CD4-positive, CD25-positive, alpha-beta regulatory T cell (primary cell): ENCODE measurements at regions not wholly inside any gene's neighbourhood (a gene's known extent, or its start where the extent isn't known, plus 50 kb on each side); places are given as distances from the start of the nearest gene placed in this dataset.

Source experiments
- ATAC-seq, 2 donors: fragments of 150-1000 bp; cut with Tn5 transposase; one replicate each; pipeline ENCODE4 v1.10.0; 2021; ENCODE audit warnings: low read depth in 2 of 2, moderate number of reproducible peaks in 2 of 2, moderate library complexity in 1 of 2
- DNase-seq, 3 donors: peaks; one replicate each; pipeline versions ENCODE4 v3.0.0 to v3.0.0-alpha.2; 2012 to 2022; ENCODE audit warnings: mixed read lengths in 1 of 3
- H3K27ac ChIP-seq: one replicate; pipeline ENCODE4 v1.7.0; 2013; ENCODE audit warnings: mild to moderate bottlenecking, low read length; ENCODE audit not compliant: insufficient read depth, poor library complexity, severe bottlenecking
- H3K27me3 ChIP-seq: one replicate; pipeline ENCODE4 v1.7.0; 2013; ENCODE audit warnings: low read length; ENCODE audit not compliant: control insufficient read depth, insufficient read depth
- H3K36me3 ChIP-seq: one replicate; pipeline ENCODE4 v1.7.0; 2013; ENCODE audit warnings: mild to moderate bottlenecking, low read length, moderate library complexity; ENCODE audit not compliant: control insufficient read depth, insufficient read depth
- H3K4me1 ChIP-seq: 2 replicates; pipeline ENCODE4 v1.7.0; 2013; ENCODE audit warnings: mild to moderate bottlenecking, low read length; ENCODE audit not compliant: insufficient read depth, control insufficient read depth, poor library complexity, severe bottlenecking
- H3K4me3 ChIP-seq: one replicate; pipeline ENCODE4 v1.7.0; 2013; ENCODE audit warnings: low read depth, mild to moderate bottlenecking, low read length, moderate library complexity
- H3K9me3 ChIP-seq, 2 experiments: 1 replicate in 1 of 2; 2 replicates in 1 of 2; pipeline ENCODE4 v1.7.0; 2013; ENCODE audit warnings: low read length in 2 of 2, mild to moderate bottlenecking in 1 of 2, moderate library complexity in 1 of 2; ENCODE audit not compliant: control insufficient read depth in 2 of 2
- H3K27ac Mint-ChIP-seq, 3 donors: one replicate each; pipeline ENCODE4 v1.8.0; 2020 to 2022; ENCODE audit warnings: mild to moderate bottlenecking in 3 of 3, mixed read lengths in 3 of 3, moderate library complexity in 2 of 3
- H3K27me3 Mint-ChIP-seq: one replicate; pipeline ENCODE4 v1.8.0; 2022; ENCODE audit warnings: mild to moderate bottlenecking, mixed read lengths
- H3K36me3 Mint-ChIP-seq: one replicate; pipeline ENCODE4 v1.8.0; 2020; ENCODE audit warnings: mixed read lengths
- H3K4me1 Mint-ChIP-seq, 4 donors: one replicate each; pipeline ENCODE4 v1.8.0; 2020 to 2022; ENCODE audit warnings: mixed read lengths in 4 of 4, mild to moderate bottlenecking in 1 of 4
- H3K4me3 Mint-ChIP-seq, 4 donors: one replicate each; pipeline ENCODE4 v1.8.0; 2020 to 2022; ENCODE audit warnings: mild to moderate bottlenecking in 4 of 4, mixed read lengths in 4 of 4, moderate library complexity in 3 of 4
- H3K9me3 Mint-ChIP-seq, 7 donors: one replicate each; pipeline ENCODE4 v1.8.0; 2020 to 2022; ENCODE audit warnings: mixed read lengths in 7 of 7, mild to moderate bottlenecking in 3 of 7, moderate library complexity in 2 of 7

DNA sequence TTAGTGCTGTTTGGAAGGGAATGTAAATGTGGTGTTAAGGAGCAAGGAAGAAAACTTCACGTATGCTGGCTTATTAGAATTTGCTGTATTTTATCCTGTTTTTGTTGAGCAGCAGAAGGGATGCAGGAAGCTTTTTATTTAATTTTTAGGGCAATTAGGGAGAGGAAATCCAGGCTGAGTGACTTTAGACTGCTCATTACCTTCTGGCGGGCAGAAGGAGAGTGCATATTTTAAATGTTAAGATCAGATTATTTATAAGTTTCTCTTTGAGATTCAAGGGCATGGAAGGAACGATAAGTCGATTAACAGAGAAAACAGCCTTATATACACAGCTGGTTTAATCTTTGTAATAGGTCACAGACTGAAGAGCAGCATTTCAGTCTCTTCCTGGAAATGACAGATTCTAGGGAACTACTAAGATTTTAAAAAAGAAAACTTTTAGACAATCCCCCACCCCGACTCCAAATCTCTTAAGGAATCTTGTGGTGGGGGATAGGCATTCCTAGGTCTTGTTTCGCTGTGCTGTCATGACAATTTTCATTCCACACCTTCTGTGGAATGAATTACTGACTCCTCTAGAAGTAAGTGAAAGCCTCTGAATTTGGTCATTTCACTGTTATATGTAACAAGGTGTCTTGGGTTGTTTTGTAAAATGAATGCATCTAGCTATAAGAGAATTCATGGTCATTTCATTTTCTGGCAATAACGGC lies 402.5 kb downstream of the RAPGEF2 start:
- no peaks in the 10 kb centered on the region for H3K27me3 ChIP-seq
- H3K4me3 ChIP-seq, result no peak overlapping the region
- no peak for DNase-seq
- H3K4me1 ChIP-seq, result no peaks in the 10 kb centered on the region
- peaks cover 8% of the 10 kb centered on the region for H3K27me3 Mint-ChIP-seq
- H3K27ac ChIP-seq, result no peak overlapping the region
- H3K9me3 ChIP-seq, result no peaks in the 10 kb centered on the region
- no peaks in the 10 kb centered on the region for H3K4me1 Mint-ChIP-seq
- H3K36me3 ChIP-seq, result no peaks in the 10 kb centered on the region
- H3K36me3 Mint-ChIP-seq, result no peaks in the 10 kb centered on the region
- ATAC-seq, result no peak
- no peak overlapping the region for H3K27ac Mint-ChIP-seq
- H3K4me3 Mint-ChIP-seq, result no peak overlapping the region
- H3K9me3 Mint-ChIP-seq, result peaks cover 0 to 2% (median 0%) of the 10 kb centered on the region in 7 donors

DNA sequence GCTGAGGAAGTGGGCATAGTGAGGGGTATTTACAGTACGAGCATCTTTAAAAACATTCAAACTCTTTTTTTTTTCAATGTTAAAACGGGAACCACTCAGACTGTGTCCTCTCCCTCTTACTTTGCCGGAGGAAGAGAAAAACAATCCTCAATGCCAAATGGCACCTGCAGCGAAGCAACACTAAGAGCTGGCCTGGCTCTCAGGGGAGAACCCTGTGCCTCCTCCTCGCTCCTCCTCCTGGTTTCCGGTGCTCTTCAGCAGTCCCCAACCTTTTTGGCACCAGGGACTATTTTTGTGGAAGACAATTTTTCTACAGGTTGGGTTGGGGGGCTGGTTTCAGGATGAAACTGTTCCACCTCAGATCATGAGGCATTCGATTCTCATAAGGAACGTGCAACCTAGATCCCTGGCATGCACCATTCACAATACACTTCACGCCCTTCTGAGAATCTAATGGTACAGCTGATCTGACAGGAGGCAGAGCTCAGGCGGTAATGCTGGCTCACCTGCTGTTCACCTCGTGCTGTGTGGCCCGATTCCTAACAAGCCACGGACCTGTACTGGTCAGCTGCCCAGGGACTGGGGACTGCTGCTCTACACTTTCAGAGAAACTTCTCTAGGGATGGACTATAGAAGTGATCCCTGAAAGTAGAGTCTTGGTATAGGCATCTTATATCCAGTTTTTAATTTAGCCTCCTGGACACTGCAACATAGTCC lies 404.1 kb downstream of the RAPGEF2 start:
- ATAC-seq, result no peak
- Mint-ChIP-seq H3K9me3 (peaks cover 0 to 2% (median 0%) of the 10 kb centered on the region in 7 donors), H3K36me3 (no peaks in the 10 kb centered on the region)

DNA sequence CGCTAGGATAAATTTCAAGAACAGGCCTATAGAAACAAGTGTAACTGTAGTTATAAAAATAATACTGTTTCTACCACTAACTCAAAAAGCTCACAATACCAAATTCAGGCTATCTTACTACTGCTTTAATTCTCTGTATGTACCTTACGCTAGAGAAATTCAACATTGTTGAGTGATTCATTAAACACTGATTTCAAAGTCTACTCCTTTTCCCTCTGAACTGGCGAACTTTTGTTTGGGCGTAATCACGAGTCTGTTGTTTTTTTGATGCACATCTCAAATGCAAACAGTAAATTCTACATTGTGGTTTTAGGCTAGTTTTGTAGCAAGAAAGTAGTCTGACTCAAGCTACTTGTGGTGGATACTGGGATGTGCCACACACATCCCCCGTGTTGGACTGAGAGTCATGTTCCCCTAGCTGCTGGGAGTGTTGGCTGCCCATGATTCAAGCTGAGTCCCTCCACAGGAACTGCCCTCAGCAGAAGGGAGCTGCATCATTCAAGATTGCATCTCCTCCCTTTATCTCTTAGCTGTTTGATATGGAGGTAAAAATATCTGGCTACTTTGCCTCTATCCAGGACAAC lies 406.1 kb downstream of the RAPGEF2 start:
- Histone ChIP-seq H3K4me3 (no peak overlapping the region), H3K4me1 (no peaks in the 10 kb centered on the region), H3K27me3 (no peaks in the 10 kb centered on the region), H3K36me3 (no peaks in the 10 kb centered on the region), H3K9me3 (no peaks in the 10 kb centered on the region), H3K27ac (no peak overlapping the region)
- ATAC-seq, result no peak
- Mint-ChIP-seq H3K36me3 (no peaks in the 10 kb centered on the region), H3K27me3 (peaks cover 8% of the 10 kb centered on the region), H3K4me1 (no peaks in the 10 kb centered on the region), H3K27ac (no peak overlapping the region), H3K4me3 (no peak overlapping the region), H3K9me3 (peaks cover 0 to 4% (median 1%) of the 10 kb centered on the region in 7 donors)
- DNase-seq, result no peak

More for the DNA sequence above, 404.1 kb downstream of the RAPGEF2 start:
- DNase-seq, result no peak
- no peaks in the 10 kb centered on the region for H3K27me3 ChIP-seq
- no peaks in the 10 kb centered on the region for H3K9me3 ChIP-seq
- H3K4me1 Mint-ChIP-seq, result no peaks in the 10 kb centered on the region
- no peaks in the 10 kb centered on the region for H3K36me3 ChIP-seq
- H3K4me1 ChIP-seq, result no peaks in the 10 kb centered on the region
- H3K4me3 ChIP-seq, result no peak overlapping the region
- H3K27ac Mint-ChIP-seq, result no peak overlapping the region
- H3K4me3 Mint-ChIP-seq, result no peak overlapping the region
- no peak overlapping the region for H3K27ac ChIP-seq
- peaks cover 8% of the 10 kb centered on the region for H3K27me3 Mint-ChIP-seq

DNA sequence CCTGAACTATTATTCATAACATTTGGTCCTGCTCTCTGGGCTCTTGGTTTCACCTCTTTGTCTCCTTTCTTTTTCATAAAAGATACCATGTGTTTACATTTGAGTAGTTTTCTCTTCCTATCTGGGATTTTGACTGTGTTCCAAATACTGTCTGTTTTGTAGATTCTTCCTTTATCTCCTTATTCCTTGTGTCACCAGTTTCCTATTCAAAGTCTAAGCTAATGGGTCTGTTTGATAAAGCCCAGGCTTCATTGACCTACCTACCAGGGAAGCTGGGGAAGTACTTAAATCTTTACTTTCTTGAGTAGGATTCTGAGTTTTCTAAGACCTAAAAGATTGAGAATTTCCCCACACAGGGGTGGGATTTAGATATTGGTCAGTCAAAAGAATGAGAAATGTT lies 409.5 kb downstream of the RAPGEF2 start:
- H3K9me3 Mint-ChIP-seq, result peaks cover 0 to 5% (median 1%) of the 10 kb centered on the region in 7 donors
- no peak overlapping the region for H3K27ac ChIP-seq
- no peak for DNase-seq
- H3K36me3 Mint-ChIP-seq, result no peaks in the 10 kb centered on the region
- no peak overlapping the region for H3K4me3 Mint-ChIP-seq
- no peak overlapping the region for H3K4me3 ChIP-seq
- no peak overlapping the region for H3K27ac Mint-ChIP-seq
- H3K36me3 ChIP-seq, result no peaks in the 10 kb centered on the region
- no peaks in the 10 kb centered on the region for H3K27me3 ChIP-seq
- no peaks in the 10 kb centered on the region for H3K4me1 ChIP-seq
- ATAC-seq, result no peak
- H3K4me1 Mint-ChIP-seq, result no peaks in the 10 kb centered on the region
- no peaks in the 10 kb centered on the region for H3K27me3 Mint-ChIP-seq
- H3K9me3 ChIP-seq, result no peaks in the 10 kb centered on the region

DNA sequence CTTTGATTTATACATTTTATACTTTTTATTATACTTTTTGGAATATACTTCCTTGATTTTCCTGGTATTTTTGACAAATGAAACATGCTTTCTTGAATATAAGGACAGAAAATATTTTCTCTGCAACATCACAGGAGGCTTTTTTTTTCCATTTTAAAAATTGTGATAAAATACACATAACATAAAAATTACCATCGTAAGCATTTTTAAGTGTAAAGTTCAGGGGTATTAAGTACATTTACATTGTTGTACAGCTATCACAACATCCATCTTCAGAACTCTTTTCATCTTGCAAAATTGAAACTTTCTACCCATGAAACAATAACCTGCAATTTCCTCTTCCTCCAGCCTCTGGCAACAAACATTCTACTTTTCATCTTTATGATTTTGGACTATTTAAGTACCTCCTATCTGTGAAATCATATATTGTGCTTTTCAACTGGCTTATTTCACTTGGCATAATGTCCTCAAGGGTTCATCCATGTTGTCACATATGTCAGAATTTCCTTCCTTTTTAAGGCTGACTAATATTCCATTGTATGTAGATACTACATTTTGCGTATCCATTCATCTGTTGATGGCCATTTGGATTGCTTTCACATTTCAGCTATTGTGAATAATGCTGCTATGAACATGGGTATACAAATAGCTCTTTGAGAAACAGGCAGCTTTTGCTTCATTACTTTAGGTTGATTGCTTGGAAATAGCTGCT lies 412.6 kb downstream of the RAPGEF2 start:
- no peaks in the 10 kb centered on the region for H3K9me3 ChIP-seq
- no peaks in the 10 kb centered on the region for H3K36me3 ChIP-seq
- H3K4me1 Mint-ChIP-seq, result no peaks in the 10 kb centered on the region
- H3K4me3 ChIP-seq, result no peak overlapping the region
- H3K4me1 ChIP-seq, result no peaks in the 10 kb centered on the region
- H3K27ac Mint-ChIP-seq, result no peak overlapping the region
- no peak overlapping the region for H3K4me3 Mint-ChIP-seq
- H3K27ac ChIP-seq, result no peak overlapping the region
- no peaks in the 10 kb centered on the region for H3K36me3 Mint-ChIP-seq
- H3K27me3 Mint-ChIP-seq, result no peaks in the 10 kb centered on the region
- H3K9me3 Mint-ChIP-seq, result peaks cover 0 to 5% (median 3%) of the 10 kb centered on the region in 7 donors
- ATAC-seq, result no peak
- no peaks in the 10 kb centered on the region for H3K27me3 ChIP-seq
- DNase-seq, result no peak

GRCh38 chr4:159516556-159517140 lies 413.8 kb downstream of the RAPGEF2 start:
- H3K4me3 ChIP-seq, result no peak overlapping the region
- H3K27me3 ChIP-seq, result no peaks in the 10 kb centered on the region
- H3K36me3 ChIP-seq, result no peaks in the 10 kb centered on the region
- no peaks in the 10 kb centered on the region for H3K36me3 Mint-ChIP-seq
- no peak overlapping the region for H3K27ac ChIP-seq
- no peaks in the 10 kb centered on the region for H3K9me3 ChIP-seq
- H3K4me3 Mint-ChIP-seq, result no peak overlapping the region
- DNase-seq (no peak), ATAC-seq (no peak)
- peaks cover 0 to 5% (median 2%) of the 10 kb centered on the region in 7 donors for H3K9me3 Mint-ChIP-seq
- H3K27ac Mint-ChIP-seq, result peak overlapping the region in 1 of 3 donors; percentile 28
- no peaks in the 10 kb centered on the region for H3K4me1 Mint-ChIP-seq
- H3K27me3 Mint-ChIP-seq, result no peaks in the 10 kb centered on the region
- no peaks in the 10 kb centered on the region for H3K4me1 ChIP-seq

- Mint-ChIP-seq H3K27me3 (no peaks in the 10 kb centered on the region), H3K9me3 (peaks cover 0 to 5% (median 2%) of the 10 kb centered on the region in 7 donors), H3K4me1 (no peaks in the 10 kb centered on the region), H3K36me3 (no peaks in the 10 kb centered on the region), H3K27ac (no peak overlapping the region), H3K4me3 (no peak overlapping the region)
- Histone ChIP-seq H3K36me3 (no peaks in the 10 kb centered on the region), H3K4me3 (no peak overlapping the region), H3K4me1 (no peaks in the 10 kb centered on the region), H3K9me3 (no peaks in the 10 kb centered on the region), H3K27me3 (no peaks in the 10 kb centered on the region), H3K27ac (no peak overlapping the region)
- ATAC-seq (no peak), DNase-seq (no peak)
Observed at GRCh38 chr4:159520074-159520473, 417.2 kb downstream of the RAPGEF2 start.
